ENCODE measurements at regions not wholly inside any gene's neighbourhood (a gene's known extent, or its start where the extent isn't known, plus 50 kb on each side); places are given as distances from the start of the nearest gene placed in this dataset.

- Histone ChIP-seq H3K36me3 (ENCODE audit: control insufficient read depth in 1 of 2, insufficient read depth in 2 of 2, low read length in 2 of 2) (no peaks in the 10 kb centered on the region), H4K20me1 (ENCODE audit: insufficient read depth) (no peaks in the 10 kb centered on the region), H3K4me1 (ENCODE audit: control insufficient read depth in 1 of 2, insufficient read depth in 2 of 2, low read length in 2 of 2) (no peaks in the 10 kb centered on the region), H3K79me2 (ENCODE audit: insufficient read depth, low read length) (no peaks in the 10 kb centered on the region), H3K9ac (ENCODE audit: low read length) (no peak overlapping the region), H3K4me2 (ENCODE audit: low read length) (no peak overlapping the region), H3K27me3 (ENCODE audit: insufficient read depth, low read length) (0 out of 2 replicates have a peak, but pooled peaks cover 4% of the 10 kb centered on the region), H3K4me3 (replicated peaks in 1 of 2; ENCODE audit: low read depth in 1 of 2, low read length in 2 of 2) (no peak overlapping the region), H3K27ac (ENCODE audit: low read depth, low read length) (no peak overlapping the region), H3K9me2 (ENCODE audit: insufficient read depth) (no peaks in the 10 kb centered on the region), H2AFZ (ENCODE audit: low read depth, low read length, poor library complexity, severe bottlenecking) (no peak overlapping the region), H3K9me3 (ENCODE audit: control insufficient read depth in 1 of 2, insufficient read depth in 1 of 2, low read depth in 1 of 2, low read length in 2 of 2) (no peaks in the 10 kb centered on the region)
- no peak for DNase-seq (ENCODE audit: low read depth, low spot score)
- no peak for ATAC-seq
- BruUV-seq (replicated peaks), result no TSS peak
- intact Hi-C loops (cut with micrococcal nuclease), result no loop called here
- RAD21 ChIA-PET (ENCODE audit: low non-redundant PET in 1 of 2, low total read pairs in 2 of 2, uncharacterized antibody in 2 of 2, unreplicated experiment in 2 of 2), result no interaction called here
- CTCF ChIA-PET, result no interaction called here
- POLR2A ChIA-PET, result no interaction called here
- TF ChIP-seq ATF3 (IDR thresholded peaks at IDR 0.05), result no peak
- TF ChIP-seq TCF7L2 (IDR thresholded peaks at IDR 0.05; ENCODE audit: borderline replicate concordance, extremely low read depth, insufficient read depth, insufficient read length), result no peak
- no peak for TF ChIP-seq ELF1 (IDR thresholded peaks at IDR 0.05; ENCODE audit: borderline replicate concordance, low read depth)
- TF ChIP-seq SP1 (IDR thresholded peaks at IDR 0.05; ENCODE audit: low read depth), result no peak
- no peak for TF ChIP-seq CTCF (IDR thresholded peaks at IDR 0.05 in 2 of 3, conservative IDR thresholded peaks at IDR 0.05 in 1 of 3; ENCODE audit: borderline replicate concordance in 1 of 3, insufficient read depth in 1 of 3, low read depth in 2 of 3, low read length in 2 of 3)
- no peak for TF ChIP-seq EZH2phosphoT487 (IDR thresholded peaks at IDR 0.05; ENCODE audit: borderline replicate concordance)
- no peak for TF ChIP-seq JUND (IDR thresholded peaks at IDR 0.05)
- TF ChIP-seq ZBTB33 (IDR thresholded peaks at IDR 0.05; ENCODE audit: extremely low read depth, insufficient replicate concordance, low read length), result no peak
- no peak for TF ChIP-seq ZFX (IDR thresholded peaks at IDR 0.05)
- no peak for TF ChIP-seq REST (IDR thresholded peaks at IDR 0.05; ENCODE audit: low read depth)
- TF ChIP-seq MAX (IDR thresholded peaks at IDR 0.05), result no peak
These were observed 238.6 kb downstream of the MID1IP1 start for GRCh38 chrX:39039890-39040289.

Measured in HCT116 (cell line).